ENCODE measurements at regions not wholly inside any gene's neighbourhood (a gene's known extent, or its start where the extent isn't known, plus 50 kb on each side); places are given as distances from the start of the nearest gene placed in this dataset.

DNA sequence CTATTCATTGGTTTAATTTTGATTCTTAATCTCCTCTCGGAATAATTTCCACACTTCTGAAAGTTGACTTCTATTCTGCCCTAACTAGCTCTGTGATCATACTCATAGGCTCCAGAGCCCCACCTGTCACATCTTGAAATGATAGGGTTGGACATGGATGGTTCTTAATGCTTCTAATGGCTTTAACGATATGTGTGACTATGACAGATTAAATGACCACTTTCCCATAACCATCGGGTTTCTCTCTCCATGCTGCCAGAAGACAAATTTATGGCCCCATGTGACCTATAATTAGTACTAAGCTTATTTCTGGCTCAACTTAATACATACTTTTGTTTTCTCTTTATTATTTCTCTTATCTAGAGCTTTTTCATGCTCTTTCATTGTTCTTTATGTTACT is 251.1 kb upstream of the TUT7 start:
- H3K27ac ChIP-seq (ENCODE audit: low read depth, low read length), result no peak overlapping the region

DNA sequence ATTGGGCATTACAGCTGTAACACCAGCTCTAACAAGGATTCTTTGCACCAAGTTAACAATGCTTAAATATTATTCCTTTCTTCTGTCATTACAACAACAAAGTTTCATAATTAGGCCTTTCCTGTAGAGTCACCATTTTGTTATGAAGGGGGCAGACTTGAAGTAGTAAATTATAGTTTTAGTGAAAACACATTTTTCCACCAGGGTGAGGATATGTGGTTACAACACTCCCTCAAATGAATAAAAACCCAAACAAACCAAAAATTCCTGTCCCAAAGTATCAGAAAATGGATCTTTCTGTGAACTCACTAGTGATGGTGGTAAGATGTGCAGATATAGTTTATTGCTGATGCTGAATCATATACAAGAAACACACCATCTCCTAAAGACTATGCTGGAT is 250.5 kb upstream of the TUT7 start:
- ATAC-seq (no peak), DNase-seq (no peak)
- no peaks in the 10 kb centered on the region for H3K9me3 ChIP-seq (ENCODE audit: control insufficient read depth in 2 of 3, low read length in 3 of 3)
- intact Hi-C loops (cut with micrococcal nuclease), result no loop called here
- ChIA-PET CTCF (no interaction called here), POLR2A (no interaction called here)
- no peaks in the 10 kb centered on the region for H3K4me1 Mint-ChIP-seq
- H3K27me3 ChIP-seq (ENCODE audit: control insufficient read depth in 2 of 2, insufficient read depth in 2 of 2, low read length in 2 of 2), result no peaks in the 10 kb centered on the region
- H3K27ac Mint-ChIP-seq, result no peak overlapping the region
- peaks cover 7 to 29% (median 20%) of the 10 kb centered on the region in 5 donors for H3K27me3 Mint-ChIP-seq
- no peak overlapping the region for H3K27ac ChIP-seq (ENCODE audit: low read depth, low read length)
- no peak overlapping the region for H3K4me3 ChIP-seq (ENCODE audit: low read length)
- H3K9me3 Mint-ChIP-seq, result peaks cover 0 to 1% (median 0%) of the 10 kb centered on the region in 11 donors
- no peaks in the 10 kb centered on the region for H3K36me3 Mint-ChIP-seq
- no peaks in the 10 kb centered on the region for H3K4me1 ChIP-seq (ENCODE audit: control insufficient read depth in 2 of 2, insufficient read depth in 2 of 2, low read length in 2 of 2)
- no peak overlapping the region for H3K4me3 Mint-ChIP-seq
- no peaks in the 10 kb centered on the region for H3K36me3 ChIP-seq (ENCODE audit: control insufficient read depth in 2 of 3, insufficient read depth in 3 of 3, low read length in 3 of 3)

More for the DNA sequence above, 251.1 kb upstream of the TUT7 start:
- H3K27ac Mint-ChIP-seq, result no peak overlapping the region
- Histone ChIP-seq H3K4me3 (ENCODE audit: low read length) (no peak overlapping the region), H3K36me3 (ENCODE audit: control insufficient read depth in 2 of 3, insufficient read depth in 3 of 3, low read length in 3 of 3) (no peaks in the 10 kb centered on the region), H3K4me1 (ENCODE audit: control insufficient read depth in 2 of 2, insufficient read depth in 2 of 2, low read length in 2 of 2) (no peaks in the 10 kb centered on the region), H3K27me3 (ENCODE audit: control insufficient read depth in 2 of 2, insufficient read depth in 2 of 2, low read length in 2 of 2) (no peaks in the 10 kb centered on the region), H3K9me3 (ENCODE audit: control insufficient read depth in 2 of 3, low read length in 3 of 3) (no peaks in the 10 kb centered on the region)
- H3K27me3 Mint-ChIP-seq, result peaks cover 7 to 23% (median 14%) of the 10 kb centered on the region in 5 donors
- H3K36me3 Mint-ChIP-seq, result no peaks in the 10 kb centered on the region
- ChIA-PET POLR2A (no interaction called here), CTCF (no interaction called here)
- H3K4me1 Mint-ChIP-seq, result no peaks in the 10 kb centered on the region
- H3K4me3 Mint-ChIP-seq, result no peak overlapping the region
- DNase-seq (no peak), ATAC-seq (no peak)
- H3K9me3 Mint-ChIP-seq, result peaks cover 0 to 1% (median 0%) of the 10 kb centered on the region in 11 donors
- intact Hi-C loops (cut with micrococcal nuclease), result no loop called here

DNA sequence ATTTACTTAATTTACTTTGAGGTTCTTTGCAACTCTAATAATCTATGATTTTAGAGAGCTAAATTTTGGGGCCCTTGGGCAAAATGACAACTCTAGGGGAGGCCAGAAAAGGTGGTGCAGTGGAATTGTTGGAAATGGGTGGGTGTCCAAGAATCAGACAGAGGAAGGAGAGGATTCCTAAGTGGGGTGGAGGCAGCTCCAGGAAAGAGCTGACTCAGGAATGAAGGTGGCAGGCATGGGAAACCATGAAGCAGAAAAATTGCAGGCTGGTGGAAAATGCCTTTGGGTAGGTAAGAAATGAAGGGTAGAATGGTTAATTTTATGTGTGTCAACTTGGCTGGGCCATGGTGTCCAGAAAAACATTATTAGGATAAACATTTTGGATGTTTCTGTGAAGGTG is 248.5 kb upstream of the TUT7 start:
- no peak for DNase-seq
- H3K27ac ChIP-seq (ENCODE audit: low read depth, low read length), result no peak overlapping the region
- no peak overlapping the region for H3K4me3 ChIP-seq (ENCODE audit: low read length)
- no peaks in the 10 kb centered on the region for H3K4me1 ChIP-seq (ENCODE audit: control insufficient read depth in 2 of 2, insufficient read depth in 2 of 2, low read length in 2 of 2)
- no peaks in the 10 kb centered on the region for H3K36me3 ChIP-seq (ENCODE audit: control insufficient read depth in 2 of 3, insufficient read depth in 3 of 3, low read length in 3 of 3)
- ATAC-seq, result no peak
- intact Hi-C loops (cut with micrococcal nuclease), result no loop called here
- no peaks in the 10 kb centered on the region for H3K36me3 Mint-ChIP-seq
- H3K4me3 Mint-ChIP-seq, result no peak overlapping the region
- CTCF ChIA-PET, result no interaction called here
- no peaks in the 10 kb centered on the region for H3K9me3 ChIP-seq (ENCODE audit: control insufficient read depth in 2 of 3, low read length in 3 of 3)
- H3K27ac Mint-ChIP-seq, result no peak overlapping the region
- H3K4me1 Mint-ChIP-seq, result no peaks in the 10 kb centered on the region
- POLR2A ChIA-PET, result no interaction called here
- H3K27me3 Mint-ChIP-seq, result peaks cover 7 to 37% (median 24%) of the 10 kb centered on the region in 5 donors
- H3K9me3 Mint-ChIP-seq, result peaks cover 0 to 1% (median 0%) of the 10 kb centered on the region in 11 donors
- no peaks in the 10 kb centered on the region for H3K27me3 ChIP-seq (ENCODE audit: control insufficient read depth in 2 of 2, insufficient read depth in 2 of 2, low read length in 2 of 2)

DNA sequence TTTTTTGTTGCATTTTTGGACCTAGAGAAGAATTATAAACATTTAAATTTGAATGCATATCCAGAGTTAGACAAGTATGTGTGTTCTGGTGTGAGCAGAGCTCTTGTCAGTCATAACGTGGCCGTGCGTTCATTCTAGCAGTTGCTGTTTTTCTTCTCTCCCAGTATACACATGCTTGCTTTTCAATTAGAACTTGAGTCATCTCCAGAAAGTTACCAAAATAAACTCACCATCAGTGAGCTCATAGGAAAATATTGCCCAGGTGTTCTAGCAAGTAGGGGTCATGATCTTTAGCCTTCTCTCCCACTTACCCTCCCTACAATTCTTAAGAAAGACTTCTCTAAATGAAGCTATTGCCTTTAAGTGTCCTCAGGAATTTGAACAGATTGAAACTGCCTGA is 247.5 kb upstream of the TUT7 start:
- no peaks in the 10 kb centered on the region for H3K36me3 ChIP-seq (ENCODE audit: control insufficient read depth in 2 of 3, insufficient read depth in 3 of 3, low read length in 3 of 3)
- ATAC-seq (no peak), DNase-seq (no peak)
- ChIA-PET POLR2A (no interaction called here), CTCF (no interaction called here)
- intact Hi-C loops (cut with micrococcal nuclease), result no loop called here
- Mint-ChIP-seq H3K9me3 (peaks cover 0 to 4% (median 0%) of the 10 kb centered on the region in 11 donors), H3K27me3 (peaks cover 7 to 37% (median 24%) of the 10 kb centered on the region in 5 donors), H3K36me3 (no peaks in the 10 kb centered on the region), H3K4me3 (no peak overlapping the region), H3K4me1 (no peaks in the 10 kb centered on the region), H3K27ac (no peak overlapping the region)
- H3K27ac ChIP-seq (ENCODE audit: low read depth, low read length), result no peak overlapping the region
- H3K9me3 ChIP-seq (ENCODE audit: control insufficient read depth in 2 of 3, low read length in 3 of 3), result no peaks in the 10 kb centered on the region
- no peaks in the 10 kb centered on the region for H3K27me3 ChIP-seq (ENCODE audit: control insufficient read depth in 2 of 2, insufficient read depth in 2 of 2, low read length in 2 of 2)
- no peaks in the 10 kb centered on the region for H3K4me1 ChIP-seq (ENCODE audit: control insufficient read depth in 2 of 2, insufficient read depth in 2 of 2, low read length in 2 of 2)
- H3K4me3 ChIP-seq (ENCODE audit: low read length), result no peak overlapping the region

DNA sequence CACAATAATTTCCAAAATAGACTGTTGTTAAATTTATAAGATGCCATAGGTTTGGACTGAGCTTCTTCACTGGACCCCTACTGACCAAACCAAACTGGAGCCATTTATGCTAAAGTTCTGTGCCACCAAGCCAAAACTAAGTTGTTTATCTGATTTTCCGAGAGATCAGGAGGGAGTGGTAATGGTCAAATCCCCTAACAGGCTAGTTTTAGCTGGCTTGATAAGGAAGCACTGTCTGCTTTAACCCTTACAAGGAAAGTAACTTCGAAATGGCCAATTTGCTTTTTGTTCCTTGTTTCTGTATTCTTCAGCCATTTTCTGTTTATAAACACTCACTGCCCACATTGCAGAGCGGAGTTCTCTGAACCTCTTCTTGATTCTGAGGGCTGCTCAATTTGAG is 246.8 kb upstream of the TUT7 start:
- CTCF ChIA-PET, result no interaction called here
- ATAC-seq (no peak), DNase-seq (no peak)
- Histone ChIP-seq H3K27ac (ENCODE audit: low read depth, low read length) (no peak overlapping the region), H3K4me1 (ENCODE audit: control insufficient read depth in 2 of 2, insufficient read depth in 2 of 2, low read length in 2 of 2) (no peaks in the 10 kb centered on the region), H3K27me3 (ENCODE audit: control insufficient read depth in 2 of 2, insufficient read depth in 2 of 2, low read length in 2 of 2) (no peaks in the 10 kb centered on the region), H3K9me3 (ENCODE audit: control insufficient read depth in 2 of 3, low read length in 3 of 3) (no peaks in the 10 kb centered on the region), H3K4me3 (ENCODE audit: low read length) (no peak overlapping the region), H3K36me3 (ENCODE audit: control insufficient read depth in 2 of 3, insufficient read depth in 3 of 3, low read length in 3 of 3) (no peaks in the 10 kb centered on the region)
- Mint-ChIP-seq H3K27ac (no peak overlapping the region), H3K36me3 (no peaks in the 10 kb centered on the region), H3K4me1 (no peaks in the 10 kb centered on the region), H3K4me3 (no peak overlapping the region), H3K27me3 (peaks cover 7 to 37% (median 24%) of the 10 kb centered on the region in 5 donors), H3K9me3 (peaks cover 0 to 4% (median 0%) of the 10 kb centered on the region in 11 donors)
- intact Hi-C loops (cut with micrococcal nuclease), result no loop called here
- POLR2A ChIA-PET, result no interaction called here

DNA sequence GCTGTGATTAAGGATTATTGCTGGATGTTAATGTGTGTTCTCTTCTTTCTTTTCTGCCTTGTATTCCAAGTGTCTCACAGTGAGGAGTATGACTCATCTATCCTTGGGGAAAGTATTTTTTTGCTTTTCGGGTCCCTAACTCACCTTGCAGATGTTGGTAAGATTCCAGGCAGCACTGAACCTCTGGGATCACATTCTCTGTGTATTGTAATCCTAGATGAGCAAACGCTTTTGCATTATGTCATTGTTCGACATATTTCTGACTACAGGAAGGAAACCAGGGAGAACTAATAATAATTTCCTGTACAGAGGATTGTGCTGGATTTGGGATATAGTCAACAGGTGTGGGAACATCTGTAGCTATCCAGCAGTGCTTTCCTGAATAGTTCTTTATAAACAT is 246.1 kb upstream of the TUT7 start:
- Histone ChIP-seq H3K4me3 (ENCODE audit: low read length) (no peak overlapping the region), H3K27me3 (ENCODE audit: control insufficient read depth in 2 of 2, insufficient read depth in 2 of 2, low read length in 2 of 2) (no peaks in the 10 kb centered on the region), H3K9me3 (ENCODE audit: control insufficient read depth in 2 of 3, low read length in 3 of 3) (no peaks in the 10 kb centered on the region), H3K36me3 (ENCODE audit: control insufficient read depth in 2 of 3, insufficient read depth in 3 of 3, low read length in 3 of 3) (no peaks in the 10 kb centered on the region), H3K27ac (ENCODE audit: low read depth, low read length) (no peak overlapping the region), H3K4me1 (ENCODE audit: control insufficient read depth in 2 of 2, insufficient read depth in 2 of 2, low read length in 2 of 2) (no peaks in the 10 kb centered on the region)
- H3K36me3 Mint-ChIP-seq, result no peaks in the 10 kb centered on the region
- no peak for DNase-seq
- H3K9me3 Mint-ChIP-seq, result peaks cover 0 to 4% (median 0%) of the 10 kb centered on the region in 11 donors
- H3K4me3 Mint-ChIP-seq, result no peak overlapping the region
- CTCF ChIA-PET, result no interaction called here
- intact Hi-C loops (cut with micrococcal nuclease), result no loop called here
- H3K4me1 Mint-ChIP-seq, result no peaks in the 10 kb centered on the region
- ATAC-seq, result no peak
- no peak overlapping the region for H3K27ac Mint-ChIP-seq
- peaks cover 7 to 37% (median 25%) of the 10 kb centered on the region in 5 donors for H3K27me3 Mint-ChIP-seq
- POLR2A ChIA-PET, result no interaction called here

DNA sequence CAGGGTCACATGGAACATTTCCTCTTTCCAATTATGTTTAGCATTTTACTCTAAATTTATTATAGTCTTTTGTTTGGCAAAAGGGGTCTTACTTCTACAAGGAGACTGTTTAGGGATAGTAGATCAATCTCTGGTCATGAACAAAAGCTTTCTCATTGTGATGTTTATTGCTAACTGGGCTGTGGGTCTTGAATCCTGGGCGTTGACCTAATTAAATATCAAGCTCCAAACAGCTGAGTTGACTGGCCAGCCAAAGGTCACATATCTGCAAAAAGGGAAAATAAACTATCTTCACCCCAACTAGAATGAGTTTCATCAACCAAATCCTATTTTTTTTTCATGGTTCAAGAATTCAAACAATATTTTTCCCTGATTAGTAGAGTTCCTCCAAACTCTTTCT is 245.4 kb upstream of the TUT7 start:
- Histone ChIP-seq H3K9me3 (ENCODE audit: control insufficient read depth in 2 of 3, low read length in 3 of 3) (no peaks in the 10 kb centered on the region), H3K27ac (ENCODE audit: low read depth, low read length) (no peak overlapping the region), H3K27me3 (ENCODE audit: control insufficient read depth in 2 of 2, insufficient read depth in 2 of 2, low read length in 2 of 2) (no peaks in the 10 kb centered on the region), H3K36me3 (ENCODE audit: control insufficient read depth in 2 of 3, insufficient read depth in 3 of 3, low read length in 3 of 3) (no peaks in the 10 kb centered on the region), H3K4me1 (ENCODE audit: control insufficient read depth in 2 of 2, insufficient read depth in 2 of 2, low read length in 2 of 2) (no peaks in the 10 kb centered on the region), H3K4me3 (ENCODE audit: low read length) (no peak overlapping the region)
- POLR2A ChIA-PET, result no interaction called here
- intact Hi-C loops (cut with micrococcal nuclease), result no loop called here
- no peak overlapping the region for H3K4me3 Mint-ChIP-seq
- peaks cover 0 to 4% (median 0%) of the 10 kb centered on the region in 11 donors for H3K9me3 Mint-ChIP-seq
- ATAC-seq (no peak), DNase-seq (no peak)
- no peak overlapping the region for H3K27ac Mint-ChIP-seq
- CTCF ChIA-PET, result no interaction called here
- peaks cover 7 to 44% (median 32%) of the 10 kb centered on the region in 5 donors for H3K27me3 Mint-ChIP-seq
- no peaks in the 10 kb centered on the region for H3K4me1 Mint-ChIP-seq
- no peaks in the 10 kb centered on the region for H3K36me3 Mint-ChIP-seq
